ENCODE measurements at regions not wholly inside any gene's neighbourhood (a gene's known extent, or its start where the extent isn't known, plus 50 kb on each side); places are given as distances from the start of the nearest gene placed in this dataset.

DNA sequence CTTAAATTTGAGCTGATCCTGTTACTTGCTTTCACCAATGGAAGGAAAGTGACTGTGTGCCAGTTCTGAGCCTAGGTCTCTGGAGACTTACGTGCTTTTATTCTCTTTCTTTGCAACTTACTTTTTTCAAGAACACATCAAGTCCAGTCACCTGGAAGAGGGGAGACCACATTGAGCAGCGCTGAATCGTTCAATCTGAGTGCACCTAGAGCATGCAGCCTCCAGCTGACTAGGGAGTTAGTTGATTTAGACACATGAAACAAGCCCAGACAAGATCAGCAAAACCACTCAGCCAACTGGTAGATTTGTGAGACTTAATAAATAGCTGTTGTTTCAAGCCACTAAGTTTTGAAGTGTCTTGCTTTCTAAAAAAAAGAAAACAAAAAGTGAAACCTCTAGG is 1014.8 kb upstream of the FBXO33 start:
- ATAC-seq (no peak), DNase-seq (no peak)
- 87% methylated on average over 3 of the region's 3 CpGs for WGBS
- H3K27me3 ChIP-seq (ENCODE audit: control insufficient read depth, insufficient read depth): no peaks in the 10 kb centered on the region
- H3K27ac ChIP-seq (ENCODE audit: low read length): no peak overlapping the region
- H3K4me1 ChIP-seq (ENCODE audit: control insufficient read depth, insufficient read depth, low read length): no peaks in the 10 kb centered on the region
- no peaks in the 10 kb centered on the region for H3K9me3 ChIP-seq (ENCODE audit: control insufficient read depth, low read length)
- intact Hi-C loops (cut with DNase I): no loop called here
- no peak overlapping the region for H3K4me3 ChIP-seq (ENCODE audit: low read length)

DNA sequence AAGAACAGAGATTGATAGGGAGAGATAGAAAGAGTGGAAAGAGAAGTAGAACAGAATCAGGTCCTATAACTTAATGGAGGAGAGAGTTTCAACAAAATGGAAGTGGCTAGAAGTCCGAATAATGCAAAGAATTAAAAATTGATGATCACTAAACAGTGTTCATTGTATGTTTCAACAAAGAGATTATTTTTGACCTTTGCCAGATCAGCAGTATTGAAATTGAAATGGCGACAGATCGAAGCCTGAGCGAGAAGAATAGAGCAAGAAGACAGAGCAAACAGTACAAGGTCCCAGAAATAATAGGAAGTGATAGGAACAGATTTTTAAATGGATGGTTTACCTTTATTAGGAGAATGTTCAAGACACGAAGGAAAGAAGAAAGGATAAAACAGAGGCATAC is 1012.8 kb upstream of the FBXO33 start:
- H3K27ac ChIP-seq (ENCODE audit: low read length): no peak overlapping the region
- no peaks in the 10 kb centered on the region for H3K9me3 ChIP-seq (ENCODE audit: control insufficient read depth, low read length)
- H3K4me1 ChIP-seq (ENCODE audit: control insufficient read depth, insufficient read depth, low read length): no peaks in the 10 kb centered on the region
- H3K27me3 ChIP-seq (ENCODE audit: control insufficient read depth, insufficient read depth): no peaks in the 10 kb centered on the region
- ATAC-seq: no peak
- intact Hi-C loops (cut with DNase I): no loop called here
- H3K4me3 ChIP-seq (ENCODE audit: low read length): no peak overlapping the region
- WGBS: 90% methylated on average over 5 of the region's 5 CpGs
- DNase-seq: no peak

DNA sequence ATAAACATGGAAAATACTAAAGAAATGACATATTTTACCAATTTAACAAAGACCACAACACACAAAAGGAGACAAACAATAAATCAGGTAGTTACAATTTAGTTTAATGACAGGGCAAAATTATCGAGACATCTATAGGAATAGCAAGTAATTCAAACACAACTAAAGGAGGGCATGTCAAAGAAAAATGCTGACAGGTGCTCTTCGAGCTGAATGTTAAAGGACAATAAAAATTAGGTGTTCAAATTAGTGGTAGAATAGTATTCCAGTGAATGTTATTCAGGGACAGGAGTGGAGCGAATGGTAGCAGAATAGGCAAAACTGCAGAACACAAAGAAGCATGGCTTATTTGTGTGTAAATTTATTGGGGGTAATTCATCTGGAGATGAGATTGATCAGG is 1004.3 kb upstream of the FBXO33 start:
- no peak overlapping the region for H3K27ac ChIP-seq (ENCODE audit: low read length)
- no peaks in the 10 kb centered on the region for H3K9me3 ChIP-seq (ENCODE audit: control insufficient read depth, low read length)
- no peak for ATAC-seq
- intact Hi-C loops (cut with DNase I): no loop called here
- WGBS: 87% methylated on average over 3 of the region's 3 CpGs
- no peak overlapping the region for H3K4me3 ChIP-seq (ENCODE audit: low read length)
- no peaks in the 10 kb centered on the region for H3K27me3 ChIP-seq (ENCODE audit: control insufficient read depth, insufficient read depth)
- DNase-seq: no peak
- H3K4me1 ChIP-seq (ENCODE audit: control insufficient read depth, insufficient read depth, low read length): no peaks in the 10 kb centered on the region

DNA sequence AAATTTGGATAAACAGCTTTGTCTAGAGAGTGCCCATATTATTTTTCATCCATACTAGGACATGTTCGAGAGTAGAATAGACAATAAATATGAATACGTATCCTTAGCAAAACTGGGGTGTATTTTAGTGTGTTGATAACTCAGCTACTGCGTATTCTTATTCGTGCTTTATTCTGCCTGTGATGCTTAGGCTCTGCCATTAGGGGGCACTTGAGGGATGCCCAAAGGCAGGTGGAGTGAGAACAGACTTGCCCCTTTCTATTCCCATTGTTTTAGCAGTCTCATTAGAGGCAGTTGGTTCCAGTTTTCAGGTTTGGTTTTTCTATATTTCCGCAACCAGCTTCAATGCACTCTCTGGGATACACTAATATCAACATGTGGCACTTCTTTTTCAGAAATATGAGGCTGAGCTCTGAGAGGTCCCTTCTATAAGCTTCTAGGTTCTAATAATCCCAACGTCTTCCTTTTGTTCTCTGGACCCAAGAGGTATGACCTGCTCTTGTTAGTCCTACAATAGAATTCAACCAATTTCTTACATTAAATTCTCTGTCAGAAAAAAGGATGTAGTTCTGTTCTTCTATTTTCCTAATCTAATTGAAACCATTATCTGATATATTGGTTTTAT is 985.7 kb upstream of the FBXO33 start:
- no peak for ATAC-seq
- 36% methylated on average over 6 of the region's 6 CpGs for WGBS
- intact Hi-C loops (cut with DNase I): no loop called here
- Histone ChIP-seq H3K4me3 (ENCODE audit: low read length) (no peak overlapping the region), H3K9me3 (ENCODE audit: control insufficient read depth, low read length) (no peaks in the 10 kb centered on the region), H3K27me3 (ENCODE audit: control insufficient read depth, insufficient read depth) (no peaks in the 10 kb centered on the region), H3K4me1 (ENCODE audit: control insufficient read depth, insufficient read depth, low read length) (no peaks in the 10 kb centered on the region), H3K27ac (ENCODE audit: low read length) (no peak overlapping the region)
- peak in 1 of 3 donors; percentile 6 for DNase-seq

DNA sequence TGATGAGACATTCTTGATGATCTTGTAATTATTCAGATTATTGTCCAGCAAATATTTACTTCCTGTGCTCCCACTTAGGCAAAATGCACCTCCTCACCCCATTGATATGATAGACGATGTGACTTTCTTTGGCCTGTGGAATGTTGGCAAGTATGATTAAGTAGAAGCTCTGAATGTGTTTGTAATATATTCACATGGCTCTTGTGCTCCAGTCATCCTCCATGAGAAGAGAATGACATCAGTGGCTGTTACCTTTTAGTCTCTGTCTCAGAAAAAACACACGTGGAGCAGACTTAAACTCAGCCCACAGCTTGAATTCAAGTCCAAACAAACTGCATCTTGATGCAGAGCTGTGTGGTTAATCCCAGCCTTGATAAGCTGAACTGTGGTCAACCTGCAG is 984.3 kb upstream of the FBXO33 start:
- Histone ChIP-seq H3K9me3 (ENCODE audit: control insufficient read depth, low read length) (no peaks in the 10 kb centered on the region), H3K27me3 (ENCODE audit: control insufficient read depth, insufficient read depth) (no peaks in the 10 kb centered on the region), H3K4me1 (ENCODE audit: control insufficient read depth, insufficient read depth, low read length) (no peaks in the 10 kb centered on the region), H3K27ac (ENCODE audit: low read length) (no peak overlapping the region), H3K4me3 (ENCODE audit: low read length) (no peak overlapping the region)
- DNase-seq: no peak
- intact Hi-C loops (cut with DNase I): no loop called here
- no peak for ATAC-seq
- 36% methylated on average over 2 of the region's 2 CpGs for WGBS

DNA sequence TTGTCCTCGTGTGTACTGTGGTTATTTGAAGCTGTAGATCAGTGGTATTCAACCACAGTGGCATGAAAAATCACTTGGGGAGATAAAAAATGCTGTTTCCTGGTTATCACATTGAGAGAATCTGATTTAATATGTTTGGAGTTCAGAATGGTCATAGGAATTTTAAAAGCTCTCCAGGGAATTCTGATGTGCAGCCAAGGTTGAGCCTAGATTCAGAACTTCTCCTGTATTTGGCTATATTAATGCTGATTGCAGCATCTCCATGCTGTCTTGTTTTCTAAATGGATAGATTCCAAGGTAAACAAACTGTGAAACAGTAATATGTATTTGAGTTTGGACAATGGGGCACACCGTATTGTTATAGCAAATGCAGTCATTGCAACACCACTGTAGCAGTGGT is 982.2 kb upstream of the FBXO33 start:
- intact Hi-C loops (cut with DNase I): no loop called here
- WGBS: 39% methylated on average over 2 of the region's 2 CpGs
- no peak overlapping the region for H3K4me3 ChIP-seq (ENCODE audit: low read length)

DNA sequence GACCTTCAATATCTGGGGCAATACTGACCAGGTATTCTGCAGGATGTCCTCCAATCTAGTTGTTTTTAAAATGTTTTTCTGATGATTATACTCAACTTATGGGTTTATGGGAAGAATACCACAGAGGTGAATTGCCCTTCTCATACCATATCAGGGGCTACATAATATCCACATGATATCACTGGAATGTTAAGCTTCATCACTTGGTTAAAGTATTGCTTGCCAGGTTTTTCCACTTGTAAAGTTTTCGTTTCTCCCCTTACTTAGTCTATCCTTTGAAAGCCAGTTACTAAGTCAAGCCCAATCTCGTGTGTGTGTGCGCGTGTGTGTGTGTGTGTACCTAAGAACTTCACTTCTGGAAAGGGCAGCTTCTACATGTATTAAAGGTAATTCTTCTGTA is 980.9 kb upstream of the FBXO33 start:
- ATAC-seq (no peak), DNase-seq (no peak)
- Histone ChIP-seq H3K4me3 (ENCODE audit: low read length) (no peak overlapping the region), H3K9me3 (ENCODE audit: control insufficient read depth, low read length) (no peaks in the 10 kb centered on the region), H3K27me3 (ENCODE audit: control insufficient read depth, insufficient read depth) (no peaks in the 10 kb centered on the region), H3K27ac (ENCODE audit: low read length) (no peak overlapping the region), H3K4me1 (ENCODE audit: control insufficient read depth, insufficient read depth, low read length) (no peaks in the 10 kb centered on the region)
- 41% methylated on average over 4 of the region's 4 CpGs for WGBS
- intact Hi-C loops (cut with DNase I): no loop called here

More for the DNA sequence above, 982.2 kb upstream of the FBXO33 start:
- Histone ChIP-seq H3K9me3 (ENCODE audit: control insufficient read depth, low read length) (no peaks in the 10 kb centered on the region), H3K27me3 (ENCODE audit: control insufficient read depth, insufficient read depth) (no peaks in the 10 kb centered on the region), H3K4me1 (ENCODE audit: control insufficient read depth, insufficient read depth, low read length) (no peaks in the 10 kb centered on the region), H3K27ac (ENCODE audit: low read length) (no peak overlapping the region)
- no peak for ATAC-seq
- DNase-seq: no peak

DNA sequence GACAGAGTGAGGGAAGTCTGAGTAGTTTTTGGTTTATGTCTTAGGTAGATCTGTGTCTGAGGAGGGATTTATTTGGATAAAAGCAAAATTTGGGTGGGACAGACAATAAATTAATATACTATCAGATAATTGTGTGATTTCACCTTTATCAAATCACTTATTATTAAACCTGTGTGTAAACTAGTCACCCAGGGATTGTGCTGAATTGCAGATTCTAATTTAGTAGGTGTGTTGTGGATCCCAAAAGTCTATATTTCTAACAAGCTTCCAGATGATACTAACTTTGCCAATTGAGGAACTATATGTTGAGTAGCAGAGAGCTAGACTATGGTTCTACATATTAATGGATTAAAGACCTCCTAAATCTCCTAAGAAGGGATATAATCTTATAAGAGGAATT is 978.5 kb upstream of the FBXO33 start:
- Histone ChIP-seq H3K27me3 (ENCODE audit: control insufficient read depth, insufficient read depth) (no peaks in the 10 kb centered on the region), H3K9me3 (ENCODE audit: control insufficient read depth, low read length) (no peaks in the 10 kb centered on the region), H3K4me3 (ENCODE audit: low read length) (no peak overlapping the region), H3K27ac (ENCODE audit: low read length) (no peak overlapping the region), H3K4me1 (ENCODE audit: control insufficient read depth, insufficient read depth, low read length) (no peaks in the 10 kb centered on the region)
- intact Hi-C loops (cut with DNase I): no loop called here
- no peak for ATAC-seq
- no peak for DNase-seq

DNA sequence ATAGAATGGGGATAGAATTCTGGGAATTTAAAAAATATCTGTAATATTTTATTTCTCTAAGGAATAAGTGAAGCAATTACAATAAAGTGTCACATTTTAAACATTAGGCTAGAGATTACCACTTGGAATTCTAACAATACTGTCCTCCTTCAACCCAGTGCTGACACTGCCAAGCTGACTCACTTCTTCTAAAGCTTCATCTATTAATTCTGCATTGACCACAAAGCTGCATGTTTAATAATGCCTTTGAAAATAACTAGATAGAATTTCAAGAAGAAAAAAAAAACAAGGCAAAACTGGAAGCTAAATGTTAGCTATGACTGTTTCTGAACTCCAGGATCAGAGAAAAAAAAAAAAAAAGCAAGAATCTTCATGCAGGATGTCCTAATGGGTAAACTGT is 970.7 kb upstream of the FBXO33 start:
- H3K4me1 ChIP-seq (ENCODE audit: control insufficient read depth, insufficient read depth, low read length): no peaks in the 10 kb centered on the region
- intact Hi-C loops (cut with DNase I): no loop called here
- ATAC-seq (no peak), DNase-seq (no peak)
- H3K9me3 ChIP-seq (ENCODE audit: control insufficient read depth, low read length): no peaks in the 10 kb centered on the region
- H3K27me3 ChIP-seq (ENCODE audit: control insufficient read depth, insufficient read depth): no peaks in the 10 kb centered on the region
- H3K4me3 ChIP-seq (ENCODE audit: low read length): no peak overlapping the region
- no peak overlapping the region for H3K27ac ChIP-seq (ENCODE audit: low read length)

DNA sequence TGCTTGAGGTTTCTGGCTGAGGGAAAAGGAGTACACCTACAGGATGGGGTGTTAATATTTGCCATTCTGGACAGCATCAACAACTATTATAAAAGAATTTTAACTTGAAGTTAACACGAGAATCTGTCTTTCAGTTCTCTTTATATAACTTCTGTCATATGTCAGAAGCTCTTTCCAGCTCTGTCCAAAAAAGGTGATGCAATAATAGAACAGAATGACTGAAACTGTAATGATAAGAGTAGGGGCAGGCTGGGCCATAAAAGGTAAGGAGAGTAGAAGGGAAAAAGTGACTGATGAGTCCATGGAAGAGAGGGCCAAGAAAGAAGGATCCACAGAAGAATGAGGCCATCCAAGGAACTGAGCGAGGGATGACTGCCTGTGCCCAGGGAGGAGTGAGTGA is 966.7 kb upstream of the FBXO33 start:
- Histone ChIP-seq H3K4me3 (ENCODE audit: low read length) (no peak overlapping the region), H3K27me3 (ENCODE audit: control insufficient read depth, insufficient read depth) (no peaks in the 10 kb centered on the region), H3K9me3 (ENCODE audit: control insufficient read depth, low read length) (no peaks in the 10 kb centered on the region), H3K27ac (ENCODE audit: low read length) (no peak overlapping the region), H3K4me1 (ENCODE audit: control insufficient read depth, insufficient read depth, low read length) (no peaks in the 10 kb centered on the region)
- ATAC-seq (no peak), DNase-seq (no peak)
- intact Hi-C loops (cut with DNase I): no loop called here
- 79% methylated on average over 2 of the region's 2 CpGs for WGBS

DNA sequence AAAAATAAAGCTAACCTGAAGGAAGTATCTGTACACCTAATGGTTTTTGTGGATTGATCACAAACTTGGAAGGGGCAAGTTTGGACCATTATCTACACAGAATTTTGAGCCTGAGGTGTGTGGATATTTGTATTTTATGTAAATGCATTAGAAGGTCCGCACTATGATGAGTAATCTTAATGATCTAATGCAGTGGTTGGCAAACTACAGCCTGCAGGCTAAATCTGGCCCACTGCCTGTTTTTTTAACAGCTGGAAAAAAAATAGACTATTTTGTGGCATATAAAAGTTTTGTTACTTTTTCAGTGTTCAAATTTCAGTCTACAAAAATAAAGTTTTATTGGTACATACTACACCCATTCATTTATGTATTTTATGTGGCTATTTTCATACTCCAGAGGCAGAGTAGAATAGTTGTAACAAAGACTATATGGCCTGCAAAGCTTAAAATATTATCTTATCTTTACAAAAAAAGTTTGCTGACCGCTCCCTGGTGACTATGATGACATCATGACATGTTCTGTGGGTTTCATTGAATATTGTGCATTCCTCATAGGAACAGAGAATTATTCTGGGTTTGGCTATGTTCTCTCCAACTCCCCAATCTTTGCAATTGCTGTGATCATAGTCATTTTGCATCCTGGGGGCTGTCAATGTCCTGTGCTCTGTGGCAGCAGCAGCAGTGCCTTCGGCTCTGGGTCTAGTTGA is 962.6 kb upstream of the FBXO33 start:
- Histone ChIP-seq H3K4me1 (ENCODE audit: control insufficient read depth, insufficient read depth, low read length) (no peaks in the 10 kb centered on the region), H3K27me3 (ENCODE audit: control insufficient read depth, insufficient read depth) (no peaks in the 10 kb centered on the region), H3K9me3 (ENCODE audit: control insufficient read depth, low read length) (no peaks in the 10 kb centered on the region), H3K27ac (ENCODE audit: low read length) (no peak overlapping the region), H3K4me3 (ENCODE audit: low read length) (no peak overlapping the region)
- DNase-seq: no peak
- intact Hi-C loops (cut with DNase I): no loop called here
- no peak for ATAC-seq
- WGBS: 48% methylated on average over 3 of the region's 3 CpGs

DNA sequence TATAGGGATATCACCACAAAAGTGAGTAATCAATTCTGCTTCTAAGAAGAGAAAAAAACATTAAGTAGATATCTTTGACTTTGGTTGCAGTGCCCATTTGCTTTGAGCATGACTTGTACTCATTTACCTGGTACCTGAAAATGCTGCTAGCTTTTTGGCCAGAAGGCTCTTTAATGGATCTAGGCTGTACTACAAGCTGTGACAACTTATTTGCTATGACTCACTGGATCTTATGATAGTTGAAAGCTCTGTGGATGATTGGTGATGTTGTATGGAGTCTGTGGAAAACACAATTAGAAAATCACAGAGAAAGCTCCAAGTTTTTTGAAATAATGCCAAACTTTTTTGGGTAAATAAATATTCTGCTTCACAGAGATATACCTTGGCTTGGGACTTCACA is 960.9 kb upstream of the FBXO33 start:
- intact Hi-C loops (cut with DNase I): no loop called here
- Histone ChIP-seq H3K9me3 (ENCODE audit: control insufficient read depth, low read length) (no peaks in the 10 kb centered on the region), H3K27me3 (ENCODE audit: control insufficient read depth, insufficient read depth) (no peaks in the 10 kb centered on the region), H3K4me3 (ENCODE audit: low read length) (no peak overlapping the region), H3K27ac (ENCODE audit: low read length) (no peak overlapping the region), H3K4me1 (ENCODE audit: control insufficient read depth, insufficient read depth, low read length) (no peaks in the 10 kb centered on the region)
- ATAC-seq (no peak), DNase-seq (no peak)

Data from right cardiac atrium (tissue), 5 donors.